ENCODE measurements at regions not wholly inside any gene's neighbourhood (a gene's known extent, or its start where the extent isn't known, plus 50 kb on each side); places are given as distances from the start of the nearest gene placed in this dataset.

DNA sequence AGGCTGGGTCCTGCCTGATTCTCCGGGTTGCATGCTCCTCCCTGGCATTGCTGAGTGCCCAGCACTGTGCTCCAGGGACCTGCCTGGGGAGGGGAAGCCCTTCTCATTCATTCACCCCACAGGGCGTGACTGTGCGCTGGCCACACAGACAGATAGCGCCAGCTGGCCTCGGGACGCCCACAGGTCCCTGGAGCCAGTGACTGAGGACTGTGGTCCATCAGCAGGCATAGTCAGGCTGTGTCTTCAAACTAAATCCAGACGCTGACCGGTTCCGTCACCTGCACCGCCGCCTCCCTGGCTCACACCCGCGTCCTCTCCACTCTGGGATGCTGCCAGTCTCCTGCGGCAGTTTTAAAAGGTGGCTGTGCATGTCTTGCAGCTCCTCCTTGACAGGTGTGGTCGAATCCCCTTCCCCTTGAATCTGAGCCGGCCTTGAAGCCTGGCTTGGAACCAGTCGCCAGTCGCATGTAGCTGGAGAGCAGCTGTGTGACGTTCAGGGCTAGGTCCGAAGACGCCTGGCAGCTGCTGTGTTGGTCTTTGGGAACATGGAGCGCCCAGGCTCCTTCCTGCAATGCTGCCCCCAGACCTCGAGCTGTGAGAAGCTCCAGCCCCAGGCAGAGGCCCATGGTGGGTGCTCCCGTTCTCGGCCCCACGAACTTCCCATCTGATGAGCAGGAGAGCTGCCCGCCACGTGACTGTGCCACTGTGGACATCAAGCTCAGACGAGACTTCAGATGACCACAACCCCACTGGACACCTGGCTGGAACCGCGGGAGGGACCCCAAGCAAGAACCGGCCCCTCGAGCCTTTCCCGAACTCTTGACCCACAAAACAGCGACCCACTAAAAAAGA is 94.1 kb downstream of the ADRA2C start:
- Mint-ChIP-seq H3K4me1 (ENCODE audit: low read depth) (no peaks in the 10 kb centered on the region), H3K27ac (no peak overlapping the region), H3K4me3 (no peak overlapping the region), H3K36me3 (ENCODE audit: low read depth) (no peaks in the 10 kb centered on the region), H3K27me3 (ENCODE audit: low read depth) (no peaks in the 10 kb centered on the region), H3K9me3 (ENCODE audit: insufficient read depth) (no peaks in the 10 kb centered on the region)
- CTCF ChIA-PET: no interaction called here
- DNase-seq: no peak
- ATAC-seq: no peak
- POLR2A ChIA-PET: no interaction called here

DNA sequence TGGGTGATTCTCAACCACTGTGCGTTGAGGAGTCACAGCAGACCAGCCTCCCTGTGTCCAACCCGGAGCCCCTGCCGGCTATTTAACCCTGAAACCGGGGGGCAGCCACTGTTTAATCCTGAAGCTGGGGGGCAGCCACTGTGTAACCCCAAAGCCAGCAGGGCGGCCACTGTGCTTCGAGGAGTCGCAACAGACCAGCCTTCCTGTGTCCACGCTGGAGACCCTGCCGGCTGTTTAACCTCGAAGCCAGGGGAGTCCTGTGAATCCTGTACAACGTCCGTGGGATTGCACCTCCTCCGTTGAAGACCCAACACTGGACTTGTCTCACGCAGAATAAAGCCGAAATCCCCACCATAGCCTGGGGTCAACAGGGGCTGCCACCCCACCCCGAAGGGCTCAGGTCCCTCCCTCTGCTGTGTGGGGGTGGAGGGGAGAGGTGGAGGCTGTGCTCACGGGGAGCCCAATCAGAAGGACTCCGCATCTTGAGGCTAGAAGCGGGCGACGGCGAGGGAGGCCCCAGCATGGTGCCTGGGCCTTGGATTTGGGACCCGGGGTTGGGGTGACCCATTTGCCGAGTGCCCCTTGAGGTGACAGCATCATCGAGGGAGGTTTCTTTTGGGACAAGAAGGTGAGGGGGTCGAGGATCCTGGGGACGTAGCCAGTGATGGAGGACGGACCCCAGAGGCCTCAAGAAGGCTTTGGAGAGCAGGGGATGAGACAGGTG is 94.9 kb downstream of the ADRA2C start:
- POLR2A ChIA-PET: no interaction called here
- no peaks in the 10 kb centered on the region for H3K9me3 Mint-ChIP-seq (ENCODE audit: insufficient read depth)

DNA sequence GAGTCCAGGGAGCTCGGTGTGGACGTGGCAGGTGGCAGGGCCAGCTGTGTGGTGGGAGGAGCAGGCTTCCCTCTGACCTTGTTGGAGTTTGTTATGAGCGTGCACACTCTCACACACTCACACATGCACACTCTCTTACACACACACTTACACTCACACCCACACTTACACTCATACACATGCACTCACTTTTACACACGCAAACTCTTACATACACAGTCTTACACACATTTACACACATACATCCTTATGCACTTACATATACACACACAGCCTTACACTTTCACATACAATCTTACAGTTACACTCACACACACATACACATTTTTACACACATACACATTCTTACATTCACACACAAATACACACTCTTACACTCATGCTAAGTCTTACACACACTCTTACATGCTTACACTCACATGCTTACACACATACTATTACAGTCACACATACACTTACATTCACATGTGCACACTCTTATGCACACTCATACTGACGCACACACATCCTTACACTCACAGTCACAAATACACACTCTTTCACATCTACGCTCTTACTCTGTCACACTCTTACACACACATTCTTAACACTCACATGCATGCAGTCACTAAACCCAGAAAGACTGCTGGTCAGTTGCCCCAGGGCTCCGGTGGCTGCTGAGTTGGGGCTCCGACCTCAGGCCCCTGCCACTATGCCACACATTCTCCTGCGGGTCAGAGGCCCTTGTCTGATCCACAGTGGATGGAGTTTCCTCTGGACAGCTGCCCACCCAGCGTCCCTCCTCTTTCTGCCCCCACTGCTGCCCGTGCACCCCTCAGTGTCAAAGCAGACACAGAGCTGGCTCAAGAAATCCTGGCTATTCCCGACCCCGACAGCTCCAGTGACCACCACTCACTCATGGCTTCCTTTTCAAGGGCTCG is 95.8 kb downstream of the ADRA2C start:
- H3K27me3 Mint-ChIP-seq (ENCODE audit: low read depth): no peaks in the 10 kb centered on the region
- H3K9me3 Mint-ChIP-seq (ENCODE audit: insufficient read depth): no peaks in the 10 kb centered on the region
- no peak overlapping the region for H3K4me3 Mint-ChIP-seq
- ATAC-seq (no peak), DNase-seq (no peak)
- ChIA-PET POLR2A (no interaction called here), CTCF (no interaction called here)
- H3K36me3 Mint-ChIP-seq (ENCODE audit: low read depth): no peaks in the 10 kb centered on the region
- no peaks in the 10 kb centered on the region for H3K4me1 Mint-ChIP-seq (ENCODE audit: low read depth)
- no peak overlapping the region for H3K27ac Mint-ChIP-seq

More for the DNA sequence above, 94.9 kb downstream of the ADRA2C start:
- H3K4me1 Mint-ChIP-seq (ENCODE audit: low read depth): no peaks in the 10 kb centered on the region
- no peak overlapping the region for H3K27ac Mint-ChIP-seq
- CTCF ChIA-PET: no interaction called here
- no peak overlapping the region for H3K4me3 Mint-ChIP-seq
- ATAC-seq (no peak), DNase-seq (no peak)
- H3K36me3 Mint-ChIP-seq (ENCODE audit: low read depth): no peaks in the 10 kb centered on the region
- no peaks in the 10 kb centered on the region for H3K27me3 Mint-ChIP-seq (ENCODE audit: low read depth)

DNA sequence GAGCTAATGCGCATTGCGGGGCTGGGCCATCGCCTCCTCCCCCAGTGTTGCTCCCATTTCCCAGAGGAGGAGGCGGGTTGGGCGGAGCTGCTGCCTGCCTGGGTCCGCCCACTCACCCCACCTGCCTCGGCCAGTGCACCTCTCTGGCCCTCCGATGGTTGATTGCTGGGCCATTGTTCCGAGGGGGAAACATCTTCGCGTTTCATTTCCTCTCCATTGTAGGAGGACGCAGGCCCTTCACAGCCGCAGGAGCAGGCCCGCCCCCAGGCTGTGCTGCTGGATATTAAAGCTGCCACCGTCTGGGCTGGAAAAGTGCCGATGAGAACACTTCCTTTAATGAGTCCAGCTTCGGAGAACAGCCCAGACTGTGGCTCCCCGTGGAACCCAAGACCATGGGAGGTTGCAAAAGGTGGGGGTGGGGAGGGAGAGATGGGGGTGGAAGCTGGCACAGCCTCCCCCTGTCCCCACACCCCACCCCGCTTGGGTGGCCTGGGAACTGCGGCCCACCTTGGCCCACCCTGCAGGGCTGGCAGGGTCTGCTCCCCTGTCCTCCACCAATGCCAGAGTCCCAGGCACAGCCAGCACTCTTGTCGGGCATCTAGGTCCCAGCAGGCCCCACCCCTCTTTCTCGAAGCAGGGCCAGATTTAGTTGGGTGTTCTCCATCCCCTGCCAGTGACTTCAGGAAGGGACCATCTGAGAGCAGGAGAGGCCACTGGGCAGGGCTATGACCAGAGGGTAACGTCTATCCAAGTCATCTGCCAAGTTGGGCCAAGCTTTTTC is 96.6 kb downstream of the ADRA2C start:
- DNase-seq (no peak), ATAC-seq (no peak)
- Mint-ChIP-seq H3K4me3 (no peak overlapping the region), H3K9me3 (ENCODE audit: insufficient read depth) (no peaks in the 10 kb centered on the region), H3K27ac (no peak overlapping the region), H3K27me3 (ENCODE audit: low read depth) (no peaks in the 10 kb centered on the region), H3K4me1 (ENCODE audit: low read depth) (no peaks in the 10 kb centered on the region), H3K36me3 (ENCODE audit: low read depth) (no peaks in the 10 kb centered on the region)
- ChIA-PET CTCF (no interaction called here), POLR2A (no interaction called here)

DNA sequence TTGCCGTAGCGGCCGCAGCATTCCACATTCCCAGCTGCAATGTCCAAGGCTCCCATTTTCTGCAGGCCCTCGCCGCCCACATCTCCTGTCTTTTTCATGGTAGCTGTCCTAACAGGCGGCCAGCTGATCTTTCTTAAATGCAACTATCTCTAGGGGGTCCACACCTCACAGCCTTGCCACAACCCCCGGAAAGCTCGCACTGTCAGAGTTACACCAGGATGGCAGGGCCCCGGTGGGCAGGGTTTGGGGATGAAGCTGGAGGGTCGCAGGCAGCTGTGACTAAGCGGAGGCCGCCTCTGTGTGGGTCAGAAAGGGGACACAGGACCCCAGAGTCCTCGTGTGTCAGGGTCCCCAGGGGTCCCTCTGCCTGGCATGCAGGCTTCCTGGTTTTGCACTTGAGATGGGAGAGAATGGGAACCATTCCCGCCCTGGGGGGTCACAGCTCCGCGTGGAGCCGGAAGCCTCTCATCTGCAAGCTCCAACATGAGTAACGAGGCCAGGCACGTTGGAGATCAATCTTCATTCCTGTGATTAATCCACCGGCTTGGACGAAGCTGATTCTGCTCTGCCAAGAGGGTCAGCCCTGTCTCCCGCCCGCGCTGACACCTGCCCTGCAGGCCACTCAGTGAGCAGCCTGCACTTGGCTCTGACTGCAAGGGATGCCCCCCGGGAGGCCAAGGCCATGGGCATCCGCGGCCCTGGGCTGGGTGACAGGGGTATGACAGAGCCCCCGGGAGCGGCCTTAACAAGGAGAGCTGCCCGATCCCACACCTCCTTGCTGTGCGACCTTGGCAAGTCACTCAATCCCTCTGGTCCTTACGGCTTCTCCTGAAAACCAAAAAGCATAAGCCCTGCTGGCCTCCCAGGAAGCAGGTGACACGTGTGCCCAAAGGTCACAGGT is 97.9 kb downstream of the ADRA2C start:
- CTCF ChIA-PET: no interaction called here
- POLR2A ChIA-PET: no interaction called here
- ATAC-seq (no peak), DNase-seq (no peak)
- Mint-ChIP-seq H3K9me3 (ENCODE audit: insufficient read depth) (no peaks in the 10 kb centered on the region), H3K27me3 (ENCODE audit: low read depth) (peaks cover 2% of the 10 kb centered on the region), H3K27ac (no peak overlapping the region), H3K36me3 (ENCODE audit: low read depth) (no peaks in the 10 kb centered on the region), H3K4me3 (no peak overlapping the region), H3K4me1 (ENCODE audit: low read depth) (no peaks in the 10 kb centered on the region)

DNA sequence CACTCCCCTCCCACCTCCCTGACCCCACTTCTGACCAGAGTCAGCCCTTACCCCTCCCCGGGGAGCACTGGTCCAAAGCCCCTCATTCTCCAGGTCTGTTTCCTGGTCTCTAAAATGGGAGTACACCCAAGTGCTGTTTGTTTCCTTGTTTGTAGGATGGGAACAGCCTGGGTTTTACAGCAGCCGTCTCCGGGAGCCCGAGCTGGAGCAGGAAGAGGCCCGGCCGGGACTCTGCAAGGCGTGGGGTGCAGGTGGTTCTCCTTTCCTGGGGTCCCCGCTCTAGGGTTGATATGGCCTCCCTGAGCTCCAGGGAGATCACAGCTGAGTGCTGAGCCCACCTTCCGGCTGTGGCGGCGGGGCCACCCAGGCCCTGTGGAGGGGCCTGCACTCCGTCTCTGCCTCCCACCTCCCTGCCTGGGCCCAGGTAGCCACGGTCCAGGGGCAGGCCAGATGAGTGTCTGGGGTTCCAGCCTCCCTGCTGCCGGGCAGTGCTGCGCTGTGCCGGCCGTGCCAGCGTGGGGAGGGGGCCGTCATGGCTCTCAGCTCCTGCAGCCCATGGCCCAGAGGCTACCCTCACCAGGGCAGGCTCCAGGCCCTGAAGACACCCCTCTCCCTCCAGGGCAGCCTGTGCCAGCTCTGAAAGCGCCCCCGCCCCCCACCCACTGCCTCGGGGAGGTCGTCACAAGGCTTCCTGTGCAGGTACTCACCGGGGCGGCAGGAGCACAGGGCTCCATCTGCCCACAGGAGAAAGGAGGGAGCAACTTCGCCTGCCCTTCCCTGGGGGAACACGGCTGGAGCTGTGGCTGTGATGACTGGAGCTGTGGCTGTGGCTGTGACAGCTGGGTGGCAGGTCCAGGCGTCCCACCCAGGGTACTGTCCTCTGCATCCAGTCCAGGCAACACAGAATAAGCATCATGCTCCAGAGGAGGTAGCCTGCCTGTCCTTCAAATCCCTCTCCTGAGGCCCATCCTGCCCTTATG is 98.8 kb downstream of the ADRA2C start:
- no peaks in the 10 kb centered on the region for H3K36me3 Mint-ChIP-seq (ENCODE audit: low read depth)
- no peak for ATAC-seq

DNA sequence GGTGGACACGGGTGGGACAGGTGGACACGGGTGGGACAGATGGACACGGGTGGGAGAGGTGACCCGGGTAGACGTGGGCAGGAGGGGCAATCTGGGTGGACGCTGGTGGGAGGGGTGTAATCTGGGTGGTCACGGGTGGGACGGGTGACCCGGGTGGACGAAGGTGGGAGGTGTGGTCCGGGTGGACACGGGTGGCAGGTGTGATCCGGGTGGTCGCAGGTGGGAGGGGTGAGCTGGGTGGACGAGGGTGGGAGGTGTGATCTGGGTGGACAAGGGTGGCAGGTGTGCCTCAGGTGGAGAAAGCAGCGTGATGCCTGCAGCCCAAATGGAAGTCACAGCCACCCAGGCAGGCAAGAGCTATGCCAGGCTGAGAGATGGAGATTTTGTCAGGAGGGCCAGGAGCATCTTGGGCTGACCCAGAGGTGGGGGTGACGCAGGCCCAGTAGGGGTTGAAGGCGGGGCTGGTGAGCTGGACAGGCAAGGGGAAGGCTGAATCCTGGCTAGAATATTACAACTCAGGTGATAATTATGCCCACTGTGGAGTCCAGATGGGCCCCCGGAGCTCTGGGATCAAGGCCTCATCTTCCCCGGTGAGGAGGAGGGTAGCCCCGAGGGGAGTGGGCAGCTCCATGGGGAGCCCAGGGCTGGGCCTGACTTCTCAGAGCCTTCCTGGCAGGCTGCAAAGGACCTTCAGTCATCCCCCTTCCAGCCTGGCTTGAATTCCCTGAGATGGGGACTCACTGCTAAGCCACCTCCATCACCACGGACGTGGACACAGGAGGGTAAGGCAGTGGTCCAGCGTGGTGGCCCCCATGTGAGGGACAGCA is 100.0 kb downstream of the ADRA2C start:
- ATAC-seq (no peak), DNase-seq (no peak)
- Mint-ChIP-seq H3K27ac (no peak overlapping the region), H3K9me3 (ENCODE audit: insufficient read depth) (no peaks in the 10 kb centered on the region), H3K4me1 (ENCODE audit: low read depth) (peaks cover 4% of the 10 kb centered on the region), H3K27me3 (ENCODE audit: low read depth) (peaks cover 10% of the 10 kb centered on the region), H3K4me3 (no peak overlapping the region), H3K36me3 (ENCODE audit: low read depth) (no peaks in the 10 kb centered on the region)
- CTCF ChIA-PET: no interaction called here
- POLR2A ChIA-PET: no interaction called here

More for the DNA sequence above, 98.8 kb downstream of the ADRA2C start:
- no peak for DNase-seq
- Mint-ChIP-seq H3K4me1 (ENCODE audit: low read depth) (no peaks in the 10 kb centered on the region), H3K27ac (no peak overlapping the region), H3K9me3 (ENCODE audit: insufficient read depth) (no peaks in the 10 kb centered on the region), H3K27me3 (ENCODE audit: low read depth) (peaks cover 2% of the 10 kb centered on the region), H3K4me3 (no peak overlapping the region)
- CTCF ChIA-PET: no interaction called here
- POLR2A ChIA-PET: no interaction called here

DNA sequence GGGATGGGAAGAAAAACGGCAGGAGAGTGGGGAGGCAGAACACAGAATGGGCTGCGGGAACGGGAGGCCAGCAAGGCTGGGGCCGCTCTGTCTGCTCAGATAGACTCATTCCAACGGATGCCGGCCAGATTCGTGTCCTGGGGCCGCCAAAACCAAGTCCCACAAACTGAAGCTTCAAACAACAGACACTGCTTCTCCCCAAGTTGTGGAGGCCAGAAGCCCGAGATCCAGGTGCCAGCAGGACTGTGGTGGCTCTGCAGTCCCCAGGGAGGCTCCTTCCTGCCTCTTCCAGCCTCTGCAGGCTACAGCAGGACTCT is 100.6 kb downstream of the ADRA2C start:
- POLR2A ChIA-PET: no interaction called here
- Mint-ChIP-seq H3K27ac (no peak overlapping the region), H3K36me3 (ENCODE audit: low read depth) (no peaks in the 10 kb centered on the region)

DNA sequence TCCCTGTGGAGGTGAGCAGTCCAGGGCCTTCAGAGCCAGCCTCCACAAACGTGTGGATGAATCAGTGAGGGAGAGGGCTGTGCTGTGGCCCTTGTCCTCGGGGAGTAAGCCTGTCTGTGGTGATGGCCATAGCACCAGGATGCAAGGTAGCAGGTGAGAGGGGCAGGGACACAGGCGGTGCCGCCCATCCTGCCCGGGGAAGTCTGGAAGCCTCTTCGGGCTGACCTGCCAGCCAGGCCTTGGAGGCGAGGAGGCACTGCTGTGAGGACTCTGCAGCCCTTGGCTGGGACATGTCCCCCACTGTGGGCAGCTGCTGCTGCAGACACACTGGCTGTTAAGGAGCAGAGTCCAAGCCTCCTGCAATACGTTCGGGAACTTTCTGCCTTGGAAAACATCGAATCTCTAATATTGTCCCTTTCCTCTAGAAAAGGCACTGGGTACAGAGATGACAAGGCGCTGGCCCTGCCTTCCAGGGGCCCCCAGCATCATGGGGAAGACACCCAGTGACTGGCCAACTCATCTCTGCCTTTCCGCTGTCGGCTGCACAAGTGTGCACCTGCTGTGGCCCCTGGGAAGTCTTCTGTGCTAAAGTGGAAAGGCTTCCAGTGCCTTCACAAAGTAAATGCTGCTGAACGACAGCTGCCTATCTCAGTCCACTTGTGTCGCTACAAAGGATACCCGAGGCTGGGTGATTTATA is 101.4 kb downstream of the ADRA2C start:
- DNase-seq: no peak
- peaks cover 5% of the 10 kb centered on the region for H3K4me1 Mint-ChIP-seq (ENCODE audit: low read depth)
- no peaks in the 10 kb centered on the region for H3K36me3 Mint-ChIP-seq (ENCODE audit: low read depth)
- POLR2A ChIA-PET: no interaction called here
- peaks cover 17% of the 10 kb centered on the region for H3K27me3 Mint-ChIP-seq (ENCODE audit: low read depth)
- no peak for ATAC-seq
- no peak overlapping the region for H3K27ac Mint-ChIP-seq
- CTCF ChIA-PET: no interaction called here
- no peaks in the 10 kb centered on the region for H3K9me3 Mint-ChIP-seq (ENCODE audit: insufficient read depth)
- H3K4me3 Mint-ChIP-seq: no peak overlapping the region

More for the DNA sequence above, 100.6 kb downstream of the ADRA2C start:
- ATAC-seq (no peak), DNase-seq (no peak)
- Mint-ChIP-seq H3K4me1 (ENCODE audit: low read depth) (peaks cover 5% of the 10 kb centered on the region), H3K4me3 (no peak overlapping the region), H3K9me3 (ENCODE audit: insufficient read depth) (no peaks in the 10 kb centered on the region), H3K27me3 (ENCODE audit: low read depth) (peaks cover 13% of the 10 kb centered on the region)
- CTCF ChIA-PET: no interaction called here
